Transverse colon (tissue), 4 donors: ENCODE measurements at regions not wholly inside any gene's neighbourhood (a gene's known extent, or its start where the extent isn't known, plus 50 kb on each side); places are given as distances from the start of the nearest gene placed in this dataset.

Source experiments
- DNase-seq: peaks from one replicate; pipeline ENCODE4 v3.0.0-alpha.2; 2019
- H3K27ac ChIP-seq, 4 donors: fragments of 200-600 bp; sonication (generic); 2 replicates each; pipeline ENCODE4 v1.5.1; 2016 to 2018; ENCODE audit warnings: inconsistent platforms in 4 of 4
- H3K27me3 ChIP-seq: fragments of 200-600 bp; sonication (generic); 2 replicates; pipeline ENCODE4 v1.5.1; 2017; ENCODE audit warnings: inconsistent platforms
- H3K36me3 ChIP-seq, 4 donors: fragments of 200-600 bp; sonication (generic); 2 replicates each; pipeline ENCODE4 v1.5.1; 2017 to 2019; ENCODE audit warnings: inconsistent platforms in 4 of 4
- H3K4me1 ChIP-seq, 4 donors: fragments of 200-600 bp; sonication (generic); 2 replicates each; pipeline ENCODE4 v1.5.1; 2017 to 2020; ENCODE audit warnings: inconsistent platforms in 4 of 4
- H3K4me3 ChIP-seq, 4 donors: fragments of 200-600 bp; sonication (generic); 1 replicate in 1 of 4; 2 replicates in 3 of 4; pipeline versions ENCODE4 v1.5.1 to v1.6.1; 2017 to 2019; ENCODE audit warnings: inconsistent platforms in 4 of 4
- H3K9me3 ChIP-seq, 2 donors: fragments of 200-600 bp; sonication (generic); 2 replicates each; pipeline ENCODE4 v1.5.1; 2017 to 2019; ENCODE audit warnings: inconsistent platforms in 2 of 2
- EP300 ChIP-seq: sonication (generic); formaldehyde crosslinking; IDR thresholded peaks from one replicate; pipeline ENCODE4 v1.6.1; 2017; ENCODE audit warnings: antibody characterized with exemption, low read depth
- POLR2A ChIP-seq: fragments of 450-650 bp; IDR thresholded peaks from one replicate; pipeline ENCODE4 v1.6.1; 2016; ENCODE audit warnings: antibody characterized with exemption, mild to moderate bottlenecking, moderate library complexity
- POLR2AphosphoS5 ChIP-seq, 3 donors: sonication (generic); formaldehyde crosslinking; IDR thresholded peaks; one replicate each; pipeline ENCODE4 v1.6.1; 2016; ENCODE audit warnings: antibody characterized with exemption in 3 of 3
- WGBS, 2 donors: methylation state at CpG; one replicate each; pipeline ENCODE4 v1.1.5; 2018; ENCODE audit warnings: low coverage in 1 of 2; 5-methylcytosine and 5-hydroxymethylcytosine counted together
- in situ Hi-C, 4 donors: fragments of 200-750 bp; cut with MboI; loops; one replicate each; pipeline versions ENCODE4 v1.15.0 to v1.15.1; 2017; ENCODE audit warnings: low sequenced_read_pairs in 3 of 4, low pct_ligation_motif_present in 1 of 4, low pct_unique_long_range_greater_than_20kb in 1 of 4
- intact Hi-C: fragments of 100-400 bp; cut with DNase I; formaldehyde crosslinking; loops from one replicate; pipeline ENCODE4 v1.15.1; 2023; ENCODE audit warnings: low total_unique reads
- TF ChIP-seq, protein P1 (sequence below), 5 experiments: fragments of 200-600 bp in 3 of 5; fragments of 450-650 bp in 2 of 5; sonication (generic) in 3 of 5; IDR thresholded peaks; 1 replicate in 2 of 5; 2 replicates in 3 of 5; pipeline ENCODE4 v1.5.1; 2016 to 2017; ENCODE audit warnings: antibody characterized with exemption in 5 of 5, inconsistent platforms in 3 of 5, mild to moderate bottlenecking in 2 of 5, moderate library complexity in 1 of 5

DNA sequence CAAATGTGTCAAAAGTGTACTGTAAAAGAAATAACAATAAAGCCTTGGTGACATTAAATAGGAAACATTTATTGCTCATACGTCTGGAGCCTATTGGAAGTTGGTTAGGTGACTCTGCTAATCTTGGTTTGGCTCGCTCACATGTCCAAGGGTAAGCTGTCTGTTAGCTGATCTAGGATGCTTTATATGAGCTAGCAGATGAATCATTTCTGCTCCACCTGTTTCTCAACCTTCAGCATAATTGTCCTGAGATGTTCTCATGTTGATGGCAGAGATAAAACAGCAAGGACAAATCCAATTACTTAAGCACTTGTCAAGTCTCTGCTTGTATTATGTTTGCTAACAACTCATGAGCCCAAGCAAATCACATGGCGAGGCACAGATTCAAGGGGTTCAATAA is 56.0 kb upstream of the CD53 start:
- DNase-seq = no peak
- TF ChIP-seq POLR2AphosphoS5 (IDR thresholded peaks at IDR 0.05) (no peak), EP300 (no peak), POLR2A (no peak)
- TF ChIP-seq, protein P1, sequence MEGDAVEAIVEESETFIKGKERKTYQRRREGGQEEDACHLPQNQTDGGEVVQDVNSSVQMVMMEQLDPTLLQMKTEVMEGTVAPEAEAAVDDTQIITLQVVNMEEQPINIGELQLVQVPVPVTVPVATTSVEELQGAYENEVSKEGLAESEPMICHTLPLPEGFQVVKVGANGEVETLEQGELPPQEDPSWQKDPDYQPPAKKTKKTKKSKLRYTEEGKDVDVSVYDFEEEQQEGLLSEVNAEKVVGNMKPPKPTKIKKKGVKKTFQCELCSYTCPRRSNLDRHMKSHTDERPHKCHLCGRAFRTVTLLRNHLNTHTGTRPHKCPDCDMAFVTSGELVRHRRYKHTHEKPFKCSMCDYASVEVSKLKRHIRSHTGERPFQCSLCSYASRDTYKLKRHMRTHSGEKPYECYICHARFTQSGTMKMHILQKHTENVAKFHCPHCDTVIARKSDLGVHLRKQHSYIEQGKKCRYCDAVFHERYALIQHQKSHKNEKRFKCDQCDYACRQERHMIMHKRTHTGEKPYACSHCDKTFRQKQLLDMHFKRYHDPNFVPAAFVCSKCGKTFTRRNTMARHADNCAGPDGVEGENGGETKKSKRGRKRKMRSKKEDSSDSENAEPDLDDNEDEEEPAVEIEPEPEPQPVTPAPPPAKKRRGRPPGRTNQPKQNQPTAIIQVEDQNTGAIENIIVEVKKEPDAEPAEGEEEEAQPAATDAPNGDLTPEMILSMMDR (IDR thresholded peaks at IDR 0.05) = no peak
- no peak overlapping the region for H3K4me3 ChIP-seq
- in situ Hi-C loops (no loop called here), intact Hi-C loops (no loop called here)
- no peak overlapping the region for H3K27ac ChIP-seq
- no peaks in the 10 kb centered on the region for H3K9me3 ChIP-seq
- H3K4me1 ChIP-seq = no peaks in the 10 kb centered on the region
- 73 to 78% methylated on average over 3 of the region's 3 CpGs for WGBS, 2 donors
- H3K36me3 ChIP-seq = no peaks in the 10 kb centered on the region
- no peaks in the 10 kb centered on the region for H3K27me3 ChIP-seq

DNA sequence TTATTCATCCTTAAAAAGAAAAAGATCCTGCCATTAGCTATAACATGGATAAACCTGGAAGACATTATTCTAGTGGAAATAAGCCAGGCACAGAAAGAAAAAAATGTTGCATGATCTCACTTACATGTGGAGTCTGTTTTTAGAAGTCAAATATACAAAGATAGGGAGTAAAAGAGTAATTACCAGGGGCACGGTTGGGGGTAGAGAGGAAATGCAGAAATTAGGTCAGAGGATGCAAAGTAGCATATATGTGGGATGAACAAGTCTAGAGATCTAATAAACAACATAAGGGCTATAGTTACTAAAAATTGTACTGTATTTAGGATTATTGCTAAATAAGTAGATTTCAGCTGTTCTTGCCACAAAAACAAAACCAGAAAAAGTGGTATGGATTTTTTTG is 61.4 kb upstream of the CD53 start:
- H3K9me3 ChIP-seq = no peaks in the 10 kb centered on the region
- H3K36me3 ChIP-seq = no peaks in the 10 kb centered on the region
- intact Hi-C loops (no loop called here), in situ Hi-C loops (no loop called here)
- no peak overlapping the region for H3K4me3 ChIP-seq
- TF ChIP-seq, protein P1 (IDR thresholded peaks at IDR 0.05) = no peak
- TF ChIP-seq EP300 (no peak), POLR2A (no peak), POLR2AphosphoS5 (IDR thresholded peaks at IDR 0.05) (no peak)
- no peak overlapping the region for H3K27ac ChIP-seq
- 18 to 73% methylated on average over 1 of the region's 1 CpG for WGBS, 2 donors
- no peaks in the 10 kb centered on the region for H3K4me1 ChIP-seq
- DNase-seq = no peak
- H3K27me3 ChIP-seq = no peaks in the 10 kb centered on the region

GRCh38 chr1:110800079-110800478 is 72.9 kb upstream of the CD53 start:
- H3K4me3 ChIP-seq = no peak overlapping the region
- H3K36me3 ChIP-seq = no peaks in the 10 kb centered on the region
- H3K27ac ChIP-seq = no peak overlapping the region
- in situ Hi-C loops (no loop called here), intact Hi-C loops (no loop called here)
- no peaks in the 10 kb centered on the region for H3K4me1 ChIP-seq
- WGBS, 2 donors = 57 to 65% methylated on average over 2 of the region's 2 CpGs
- H3K27me3 ChIP-seq = no peaks in the 10 kb centered on the region
- no peak for TF ChIP-seq POLR2AphosphoS5 (IDR thresholded peaks at IDR 0.05)
- no peak for TF ChIP-seq EP300
- TF ChIP-seq, protein P1 (IDR thresholded peaks at IDR 0.05) = no peak
- TF ChIP-seq POLR2A = no peak
- no peaks in the 10 kb centered on the region for H3K9me3 ChIP-seq
- DNase-seq = no peak

- Histone ChIP-seq H3K36me3 (no peaks in the 10 kb centered on the region), H3K27ac (no peak overlapping the region), H3K9me3 (no peaks in the 10 kb centered on the region), H3K4me3 (no peak overlapping the region), H3K4me1 (no peaks in the 10 kb centered on the region), H3K27me3 (no peaks in the 10 kb centered on the region)
- TF ChIP-seq POLR2AphosphoS5 (IDR thresholded peaks at IDR 0.05) (no peak), POLR2A (no peak), EP300 (no peak)
- TF ChIP-seq, protein P1 (IDR thresholded peaks at IDR 0.05) = no peak
- WGBS, 2 donors = 50 to 59% methylated on average over 1 to 3 of the region's 3 CpGs
- in situ Hi-C loops = no loop called here
- no peak for DNase-seq
- intact Hi-C loops = no loop called here
These were observed 74.2 kb upstream of the CD53 start for GRCh38 chr1:110798691-110799256.
